Globus pallidus (tissue), 1 donor: ENCODE measurements at regions not wholly inside any gene's neighbourhood (a gene's known extent, or its start where the extent isn't known, plus 50 kb on each side); places are given as distances from the start of the nearest gene placed in this dataset.

Experiments used
- DNase-seq: peaks from one replicate; pipeline ENCODE4 v3.0.0-alpha.2; 2015; ENCODE audit warnings: low spot score

GRCh38 chr4:8698341-8699062 lies 105.9 kb downstream of the CPZ start:
- DNase-seq: no peak

GRCh38 chr4:8697826-8698225 lies 105.3 kb downstream of the CPZ start:
- no peak for DNase-seq

- no peak for DNase-seq
Measured at GRCh38 chr4:8696369-8697127, 104.0 kb downstream of the CPZ start.

- no peak for DNase-seq
Measured at GRCh38 chr4:8695237-8696219, 103.0 kb downstream of the CPZ start.

GRCh38 chr4:8694651-8695151 lies 102.1 kb downstream of the CPZ start:
- DNase-seq: no peak

GRCh38 chr4:8694226-8694625 lies 101.7 kb downstream of the CPZ start:
- DNase-seq: no peak

- DNase-seq: no peak
Measured at GRCh38 chr4:8691151-8691775, 98.7 kb downstream of the CPZ start.

GRCh38 chr4:8690216-8691150 lies 97.9 kb downstream of the CPZ start:
- DNase-seq: no peak

GRCh38 chr4:8689741-8690140 lies 97.2 kb downstream of the CPZ start:
- DNase-seq: no peak

GRCh38 chr4:8688908-8689445 lies 96.4 kb downstream of the CPZ start:
- no peak for DNase-seq

- peak; percentile 28 for DNase-seq
Measured at GRCh38 chr4:8688041-8688907, 95.7 kb downstream of the CPZ start.

- DNase-seq: no peak
Measured at GRCh38 chr4:8687083-8687482, 94.5 kb downstream of the CPZ start.

- no peak for DNase-seq
Measured at GRCh38 chr4:8685831-8686230, 93.3 kb downstream of the CPZ start.

GRCh38 chr4:8683462-8683861 lies 90.9 kb downstream of the CPZ start:
- no peak for DNase-seq

GRCh38 chr4:8682725-8683124 lies 90.2 kb downstream of the CPZ start:
- no peak for DNase-seq

- no peak for DNase-seq
Measured at GRCh38 chr4:8682296-8682695, 89.7 kb downstream of the CPZ start.

- DNase-seq: no peak
Measured at GRCh38 chr4:8681391-8681790, 88.8 kb downstream of the CPZ start.

- DNase-seq: no peak
Measured at GRCh38 chr4:8679032-8679431, 86.5 kb downstream of the CPZ start.

GRCh38 chr4:8676676-8677075 lies 84.1 kb downstream of the CPZ start:
- no peak for DNase-seq
